SK-N-SH (cell line): ENCODE measurements at regions not wholly inside any gene's neighbourhood (a gene's known extent, or its start where the extent isn't known, plus 50 kb on each side); places are given as distances from the start of the nearest gene placed in this dataset.

Experiments
- CTCF ChIA-PET: fragments of 300-600, 350-600 bp; formaldehyde crosslinking; extraction: SDS; loops from one replicate; lab custom pipeline; 2021; lab: Yijun Ruan, JAX
- POLR2A ChIA-PET: fragments of 350-600 bp; sonication (Branson Sonifier 250); formaldehyde crosslinking; extraction: SDS; loops from one replicate; lab custom pipeline; 2020; ENCODE audit warnings: antibody characterized with exemption, inconsistent platforms; lab: Yijun Ruan, JAX
- DNase-seq: peaks from one replicate; pipeline ENCODE4 v3.0.0; 2012
- H2AFZ ChIP-seq: fragments of 200-600 bp; sonication (generic); 2 replicates; pipeline ENCODE4 v1.8.1; 2016; ENCODE audit warnings: antibody characterized with exemption, mild to moderate bottlenecking, low read depth
- H3F3A ChIP-seq: fragments of 200-600 bp; sonication (generic); replicated peaks from 2 replicates; pipeline ENCODE3; 2016; ENCODE audit warnings: antibody characterized with exemption, mild to moderate bottlenecking; ENCODE audit not compliant: insufficient read depth
- H3K27ac ChIP-seq, 2 experiments: fragments of 200-500 bp in 1 of 2; fragments of 200-600 bp in 1 of 2; sonication (Bioruptor generic) in 1 of 2; sonication (generic), shearing (Covaris generic) in 1 of 2; 2 replicates each; pipeline versions ENCODE4 v1.5.1 to v1.6.1; 2014 to 2016; ENCODE audit warnings: low read depth in 2 of 2, inconsistent platforms in 1 of 2, low read length in 1 of 2, mild to moderate bottlenecking in 1 of 2, mixed read lengths in 1 of 2
- H3K27me3 ChIP-seq: fragments of 200-600 bp; sonication (generic), shearing (Covaris generic); 2 replicates; pipeline ENCODE4 v1.6.1; 2016; ENCODE audit warnings: mixed run types; ENCODE audit not compliant: insufficient read depth
- H3K36me3 ChIP-seq, 2 experiments: fragments of 200-500 bp in 1 of 2; fragments of 200-600 bp in 1 of 2; sonication (Bioruptor generic) in 1 of 2; sonication (generic) in 1 of 2; replicated peaks in 1 of 2; 2 replicates each; pipeline versions ENCODE3 to v1.5.1; 2014 to 2016; ENCODE audit warnings: low read length in 1 of 2, mild to moderate bottlenecking in 1 of 2; ENCODE audit not compliant: insufficient read depth in 2 of 2, control insufficient read depth in 1 of 2
- H3K4me1 ChIP-seq, 2 experiments: fragments of 200-500 bp in 1 of 2; fragments of 200-600 bp in 1 of 2; sonication (Bioruptor generic) in 1 of 2; sonication (generic), shearing (Covaris generic) in 1 of 2; 2 replicates each; pipeline versions ENCODE4 v1.5.1 to v1.6.1; 2014 to 2016; ENCODE audit warnings: low read depth in 1 of 2, low read length in 1 of 2, mixed run types in 1 of 2; ENCODE audit not compliant: insufficient read depth in 2 of 2, control insufficient read depth in 1 of 2
- H3K4me2 ChIP-seq: fragments of 200-600 bp; sonication (generic), shearing (Covaris generic); 2 replicates; pipeline ENCODE4 v1.6.1; 2017; ENCODE audit warnings: mixed run types
- H3K4me3 ChIP-seq, 2 experiments: fragments of 200-500 bp in 1 of 2; fragments of 200-600 bp in 1 of 2; sonication (Bioruptor generic) in 1 of 2; sonication (generic), shearing (Covaris generic) in 1 of 2; 2 replicates each; pipeline versions ENCODE4 v1.5.1 to v1.8.1; 2014 to 2016; ENCODE audit warnings: low read depth in 2 of 2, inconsistent platforms in 1 of 2, low read length in 1 of 2, mild to moderate bottlenecking in 1 of 2, mixed read lengths in 1 of 2, moderate library complexity in 1 of 2
- H3K79me2 ChIP-seq: fragments of 200-600 bp; sonication (generic); 2 replicates; pipeline ENCODE4 v1.8.1; 2017; ENCODE audit warnings: mild to moderate bottlenecking; ENCODE audit not compliant: insufficient read depth
- H3K9ac ChIP-seq: fragments of 200-600 bp; sonication (generic); 2 replicates; pipeline ENCODE4 v1.6.1; 2017; ENCODE audit warnings: mixed run types
- H3K9me2 ChIP-seq: fragments of 200-600 bp; sonication (generic); 2 replicates; pipeline ENCODE4 v1.6.1; 2017; ENCODE audit warnings: mixed run types
- H3K9me3 ChIP-seq: fragments of 200-600 bp; sonication (generic); 2 replicates; pipeline ENCODE4 v1.6.1; 2017; ENCODE audit warnings: mixed run types, mild to moderate bottlenecking, moderate library complexity
- H4K20me1 ChIP-seq: fragments of 200-600 bp; sonication (generic); 2 replicates; pipeline ENCODE4 v1.6.1; 2017; ENCODE audit warnings: mild to moderate bottlenecking, mixed run types; ENCODE audit not compliant: insufficient read depth
- CHD2 ChIP-seq: fragments of 150-350 bp; IDR thresholded peaks from 2 replicates; pipeline ENCODE4 v1.6.1; 2018; ENCODE audit warnings: low read length; ENCODE audit not compliant: partially characterized antibody
- CTCF ChIP-seq: fragments of 200-600 bp; sonication (generic); IDR thresholded peaks from 2 replicates; pipeline ENCODE4 v1.6.1; 2017; ENCODE audit warnings: antibody characterized with exemption, mild to moderate bottlenecking, moderate library complexity
- ELF1 ChIP-seq: IDR thresholded peaks from 2 replicates; pipeline ENCODE4 v1.4.0; 2012
- EP300 ChIP-seq, 2 experiments: IDR thresholded peaks; 2 replicates each; pipeline versions ENCODE4 v1.4.0 to v1.6.1; 2012; ENCODE audit warnings: borderline replicate concordance in 1 of 2, low read depth in 1 of 2, low read length in 1 of 2
- EZH2phosphoT487 ChIP-seq: fragments of 200-600 bp; sonication (generic); IDR thresholded peaks from 2 replicates; pipeline ENCODE4 v1.6.1; 2017; ENCODE audit warnings: low read depth, mixed run types, mild to moderate bottlenecking, antibody characterized with exemption, moderate library complexity, borderline replicate concordance
- FOSL2 ChIP-seq: IDR thresholded peaks from 2 replicates; pipeline ENCODE4 v1.4.0; 2012; ENCODE audit warnings: low read depth, mild to moderate bottlenecking, moderate library complexity, borderline replicate concordance
- GABPA ChIP-seq: IDR thresholded peaks from 2 replicates; pipeline ENCODE4 v1.4.0; 2012; ENCODE audit warnings: low read depth, mild to moderate bottlenecking
- MEF2A ChIP-seq: IDR thresholded peaks from 2 replicates; pipeline ENCODE4 v1.4.0; 2012; ENCODE audit warnings: low read depth, borderline replicate concordance
- MXI1 ChIP-seq: IDR thresholded peaks from 2 replicates; pipeline ENCODE4 v1.6.1; 2012; ENCODE audit warnings: mild to moderate bottlenecking, low read depth, low read length, improper control_type of control experiment
- NFIC ChIP-seq: IDR thresholded peaks from 2 replicates; pipeline ENCODE4 v1.4.0; 2012; ENCODE audit warnings: borderline replicate concordance
- PBX3 ChIP-seq: IDR thresholded peaks from 2 replicates; pipeline ENCODE4; 2012
- POLR2AphosphoS5 ChIP-seq: IDR thresholded peaks from 2 replicates; pipeline ENCODE4 v1.6.1; 2012; ENCODE audit warnings: low read depth, low read length
- RCOR1 ChIP-seq: fragments of 150-350 bp; IDR thresholded peaks from 2 replicates; pipeline ENCODE4 v1.6.1; 2017; ENCODE audit warnings: antibody characterized with exemption, low read length
- SIN3A ChIP-seq: IDR thresholded peaks from 2 replicates; pipeline ENCODE4 v1.6.1; 2012; ENCODE audit warnings: low read depth, mild to moderate bottlenecking, low read length, moderate library complexity, borderline replicate concordance
- SMC3 ChIP-seq: IDR thresholded peaks from 2 replicates; pipeline ENCODE4 v1.6.1; 2012; ENCODE audit warnings: low read depth, low read length, improper control_type of control experiment
- TCF12 ChIP-seq: IDR thresholded peaks from 2 replicates; pipeline ENCODE4 v1.4.0; 2012
- USF1 ChIP-seq: IDR thresholded peaks from 2 replicates; pipeline ENCODE4 v1.4.0; 2012; ENCODE audit warnings: low read depth, borderline replicate concordance
- USF2 ChIP-seq: fragments of 150-350 bp; IDR thresholded peaks from 2 replicates; pipeline ENCODE4 v1.6.1; 2017; ENCODE audit warnings: antibody characterized with exemption, low read length, low read depth, borderline replicate concordance
- YY1 ChIP-seq: IDR thresholded peaks from 2 replicates; pipeline ENCODE4 v1.4.0; 2012; ENCODE audit warnings: low read depth, mild to moderate bottlenecking
- ZBTB33 ChIP-seq: IDR thresholded peaks from 2 replicates; pipeline ENCODE4 v1.4.0; 2012; ENCODE audit warnings: low read depth, borderline replicate concordance
- WGBS: methylation state at CpG from one replicate; pipeline ENCODE4 v1.1.6; 2017; ENCODE audit warnings: low lambda C conversion rate; 5-methylcytosine and 5-hydroxymethylcytosine counted together

- TF ChIP-seq USF1 (no peak), FOSL2 (no peak), GABPA (no peak), EP300 (IDR thresholded peaks at IDR 0.05; ENCODE audit: borderline replicate concordance in 1 of 2, low read depth in 1 of 2, low read length in 1 of 2) (no peak), TCF12 (no peak), ZBTB33 (no peak), YY1 (no peak), PBX3 (no peak), MEF2A (no peak), ELF1 (no peak), RCOR1 (no peak)
- TF ChIP-seq, all 33 proteins: peak for 0
These were observed 466.2 kb downstream of the TSHZ3 start (continued) for GRCh38 chr19:30883071-30883470.

GRCh38 chr19:30882411-30883005 lies 466.7 kb downstream of the TSHZ3 start:
- Histone ChIP-seq H3F3A (no peaks in the 10 kb centered on the region), H3K4me3 (no peak overlapping the region), H3K27ac (no peak overlapping the region), H4K20me1 (no peaks in the 10 kb centered on the region), H3K36me3 (no peaks in the 10 kb centered on the region), H3K9me2 (no peaks in the 10 kb centered on the region), H2AFZ (no peak overlapping the region), H3K9ac (no peak overlapping the region), H3K4me2 (no peak overlapping the region), H3K79me2 (no peaks in the 10 kb centered on the region), H3K9me3 (no peaks in the 10 kb centered on the region), H3K4me1 (peaks cover 0 to 23% of the 10 kb centered on the region in 2 experiments; a peak in 1 of 4 replicates), H3K27me3 (no peaks in the 10 kb centered on the region)
- 14% methylated on average over 7 of the region's 7 CpGs for WGBS
- no peak for TF ChIP-seq MXI1
- no peak for TF ChIP-seq PBX3
- TF ChIP-seq CHD2: no peak
- TF ChIP-seq SMC3: no peak
- no peak for TF ChIP-seq EZH2phosphoT487
- TF ChIP-seq USF2: no peak
- no peak for TF ChIP-seq POLR2AphosphoS5
- no peak for TF ChIP-seq RCOR1
- no peak for TF ChIP-seq NFIC
- no peak for TF ChIP-seq CTCF
- TF ChIP-seq SIN3A: no peak
- no peak for TF ChIP-seq USF1
- ChIA-PET POLR2A (interaction anchor here (0.6 kb wide), 1 partner anchor 148 kb away, joined by 3 read pairs; no protein-coding TSS in a partner anchor), CTCF (interaction anchor here (0.6 to 0.9 kb wide), 3 partner anchors 10 to 200 kb away, joined by 3 read pairs; no protein-coding TSS in a partner anchor)
- DNase-seq: no peak
